HEK293 (cell line): ENCODE measurements at regions not wholly inside any gene's neighbourhood (a gene's known extent, or its start where the extent isn't known, plus 50 kb on each side); places are given as distances from the start of the nearest gene placed in this dataset.

Experiments used
- BCL11A ChIP-seq: fragments of 450-650 bp; formaldehyde crosslinking; IDR thresholded peaks from 2 replicates; pipeline ENCODE4 v1.5.1; 2016; ENCODE audit warnings: low read depth, missing biosample characterization, missing genetic modification characterization
- CTCF ChIP-seq: fragments of 450-650 bp; formaldehyde crosslinking; IDR thresholded peaks from 2 replicates; pipeline ENCODE4 v1.5.1; 2016; ENCODE audit warnings: missing biosample characterization, missing genetic modification characterization
- ZBTB44 ChIP-seq: fragments of 450-650 bp; IDR thresholded peaks from 2 replicates; pipeline ENCODE4 v1.5.1; 2018; ENCODE audit warnings: missing biosample characterization, mild to moderate bottlenecking, missing genetic modification characterization
- ZNF121 ChIP-seq: fragments of 450-650 bp; formaldehyde crosslinking; IDR thresholded peaks from 2 replicates; pipeline ENCODE4 v1.5.1; 2016; ENCODE audit warnings: missing biosample characterization, missing genetic modification characterization
- ZNF510 ChIP-seq: fragments of 450-650 bp; formaldehyde crosslinking; IDR thresholded peaks from 2 replicates; pipeline ENCODE4 v1.5.1; 2018; ENCODE audit warnings: mild to moderate bottlenecking, missing genetic modification characterization, missing biosample characterization; ENCODE audit not compliant: insufficient replicate concordance
- ZNF707 ChIP-seq: fragments of 450-650 bp; formaldehyde crosslinking; IDR thresholded peaks from 2 replicates; pipeline ENCODE4 v1.5.1; 2016; ENCODE audit warnings: missing biosample characterization, missing genetic modification characterization
- ZNF785 ChIP-seq: fragments of 450-650 bp; formaldehyde crosslinking; IDR thresholded peaks from 2 replicates; pipeline ENCODE4 v1.5.1; 2016; ENCODE audit warnings: missing biosample characterization, missing genetic modification characterization

GRCh38 chr5:118022062-118022461 is 966.3 kb downstream of the DTWD2 start:
- no peak for TF ChIP-seq CTCF (tag by site-specific recombination)
- no peak for TF ChIP-seq ZNF510 (tag by site-specific recombination)
- no peak for TF ChIP-seq ZNF785
- no peak for TF ChIP-seq ZNF707 (tag by site-specific recombination)
- TF ChIP-seq ZNF121 = no peak
- TF ChIP-seq BCL11A = no peak
- no peak for TF ChIP-seq ZBTB44 (tag by site-specific recombination)
